NCI-H2171 treated with DMSO at 0.1 percent for 48 hours (cell line): ENCODE measurements at regions not wholly inside any gene's neighbourhood (a gene's known extent, or its start where the extent isn't known, plus 50 kb on each side); places are given as distances from the start of the nearest gene placed in this dataset.

Experiments used
- DNase-seq: peaks from one replicate; lab custom pipeline; 2025; lab: John Stamatoyannopoulos, UW

- no peak for DNase-seq
These were observed 728.6 kb upstream of the ADGRL2 start for GRCh38 chr1:81071969-81072753.

DNA sequence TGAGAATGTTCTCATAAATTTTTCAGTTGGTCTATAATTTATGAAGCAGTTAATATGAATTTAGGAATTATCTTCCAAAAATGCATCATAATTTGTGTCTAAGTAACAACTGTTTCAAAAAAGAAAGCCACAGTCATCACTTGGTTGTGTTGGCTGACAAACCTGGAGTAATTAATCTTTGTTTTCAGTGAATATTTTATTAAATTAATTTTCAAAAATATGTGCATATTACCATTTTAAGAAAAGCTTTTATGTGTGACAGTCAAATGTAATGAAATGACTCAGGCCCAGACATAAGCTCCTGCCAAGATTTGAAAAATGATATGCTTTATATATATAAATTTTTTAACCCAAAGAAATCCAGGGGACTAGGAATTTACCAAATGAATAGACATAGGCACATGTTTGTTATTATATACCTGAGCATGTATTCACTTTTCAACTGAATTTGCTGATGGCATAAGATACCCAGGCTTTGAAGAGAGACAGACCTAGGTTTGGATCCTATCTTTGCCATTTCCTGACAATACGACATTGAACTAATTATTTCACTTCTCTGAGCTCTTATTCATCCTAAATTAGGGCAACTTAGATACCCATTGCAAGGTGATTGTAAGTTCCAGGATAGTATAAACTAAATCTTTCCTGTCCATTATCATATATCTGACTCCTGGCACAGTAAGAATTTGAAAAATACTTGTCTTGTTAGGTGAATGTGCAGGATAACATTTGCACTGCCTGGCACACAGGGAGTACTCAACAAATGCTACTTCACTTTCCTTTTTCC lies 729.5 kb upstream of the ADGRL2 start:
- DNase-seq: no peak

DNA sequence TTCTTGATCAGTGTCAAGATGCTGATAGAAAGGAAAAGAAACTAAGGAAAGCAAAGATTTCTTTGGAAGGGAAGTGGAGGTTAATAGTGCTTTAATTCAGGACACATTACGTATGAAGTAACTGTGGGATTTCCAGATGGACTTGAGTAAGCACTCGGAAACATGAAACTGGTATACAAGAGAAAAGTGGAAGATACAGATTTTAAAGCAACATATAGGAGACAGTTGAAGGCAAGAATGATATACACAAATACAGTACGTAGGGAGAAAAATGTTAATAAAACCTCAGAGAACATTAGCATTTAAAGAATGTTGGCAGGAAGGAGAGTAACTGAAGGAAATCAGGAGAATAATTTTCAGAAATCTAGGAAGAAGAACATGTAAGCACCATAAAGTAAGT lies 730.9 kb upstream of the ADGRL2 start:
- no peak for DNase-seq

DNA sequence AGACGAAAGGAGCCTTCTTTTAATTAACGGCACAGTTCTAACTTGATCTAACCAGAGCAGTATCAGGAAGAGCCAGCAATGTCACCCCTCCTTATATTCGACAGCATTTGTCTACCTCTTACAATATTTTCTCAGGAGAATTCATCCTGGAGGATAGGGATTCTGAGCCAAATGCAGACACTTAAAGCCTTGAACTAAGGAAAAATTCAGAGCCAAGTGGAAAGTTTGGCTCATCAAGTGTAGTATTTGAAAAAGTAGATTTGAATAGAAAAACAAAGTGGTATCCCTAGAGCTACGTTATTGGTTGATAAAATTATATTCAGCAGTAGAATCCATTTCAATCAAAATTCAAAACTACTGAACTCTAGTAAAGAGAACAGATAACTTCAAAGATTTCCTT lies 732.0 kb upstream of the ADGRL2 start:
- DNase-seq: no peak

DNA sequence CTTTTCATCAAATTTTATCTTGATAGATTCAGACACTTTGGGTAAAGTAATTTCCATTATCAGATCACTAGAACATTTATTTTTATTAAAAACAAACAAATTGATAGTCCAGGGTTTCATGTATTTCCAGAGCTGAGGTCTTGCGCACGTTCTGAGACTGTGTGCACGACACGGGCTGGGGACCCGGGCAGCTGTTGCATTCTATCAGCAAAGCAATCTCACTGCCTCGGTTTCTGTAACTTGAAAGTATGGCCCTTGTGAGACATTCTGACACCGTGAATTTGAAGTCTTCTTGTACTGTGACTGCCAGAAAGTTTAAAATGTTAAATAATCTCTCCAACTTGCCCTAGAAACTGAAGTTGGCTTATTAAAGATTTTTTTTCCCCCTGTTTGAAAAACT lies 746.9 kb upstream of the ADGRL2 start:
- DNase-seq: no peak

GRCh38 chr1:81052162-81052561 lies 748.6 kb upstream of the ADGRL2 start:
- DNase-seq: no peak

GRCh38 chr1:81050390-81050789 lies 750.3 kb upstream of the ADGRL2 start:
- no peak for DNase-seq

- no peak for DNase-seq
These were observed 756.0 kb upstream of the ADGRL2 start for GRCh38 chr1:81044708-81045107.

- DNase-seq: no peak
These were observed 758.5 kb upstream of the ADGRL2 start for GRCh38 chr1:81042225-81042624.

DNA sequence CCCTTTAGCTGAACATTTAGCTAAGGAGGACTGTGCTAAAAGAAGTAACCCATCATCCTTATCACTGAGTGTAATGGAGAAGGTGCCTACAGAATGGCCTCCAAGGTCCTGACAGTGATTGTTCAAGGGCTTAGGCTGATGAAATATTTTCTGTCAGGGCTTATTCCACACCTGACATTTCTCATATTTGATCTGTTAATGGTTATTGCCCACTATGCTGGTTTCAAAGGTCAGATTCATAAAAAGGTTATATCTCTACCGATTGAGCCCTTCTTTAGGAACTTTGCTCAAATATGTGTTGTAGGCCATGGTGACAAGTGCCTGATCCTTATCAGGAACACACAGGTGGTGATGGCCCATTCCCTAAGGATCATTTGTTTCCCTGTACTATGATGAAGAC lies 766.4 kb upstream of the ADGRL2 start:
- DNase-seq: no peak

GRCh38 chr1:81032973-81033425 lies 767.7 kb upstream of the ADGRL2 start:
- no peak for DNase-seq

- DNase-seq: no peak
These were observed 768.4 kb upstream of the ADGRL2 start for GRCh38 chr1:81032374-81032773.

DNA sequence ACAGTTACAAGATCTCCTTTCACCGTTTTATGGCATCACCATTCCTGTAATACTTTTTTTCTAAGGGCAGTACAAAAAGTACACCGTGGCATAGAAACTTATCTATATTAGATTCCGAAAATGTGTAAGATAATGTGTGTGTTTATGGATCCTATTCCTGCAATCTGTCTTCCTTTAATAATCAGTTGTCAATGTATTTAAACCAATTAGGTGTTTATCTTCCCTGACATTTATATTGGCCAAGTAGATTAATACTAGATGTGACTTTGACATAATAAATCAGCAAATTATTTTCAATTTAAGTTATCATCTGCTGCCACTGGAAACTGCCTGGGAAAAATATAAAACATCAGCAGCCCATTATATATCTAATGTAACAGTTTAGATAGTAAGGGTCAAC lies 770.3 kb upstream of the ADGRL2 start:
- DNase-seq: no peak

- DNase-seq: no peak
These were observed 771.5 kb upstream of the ADGRL2 start for GRCh38 chr1:81029266-81029665.

DNA sequence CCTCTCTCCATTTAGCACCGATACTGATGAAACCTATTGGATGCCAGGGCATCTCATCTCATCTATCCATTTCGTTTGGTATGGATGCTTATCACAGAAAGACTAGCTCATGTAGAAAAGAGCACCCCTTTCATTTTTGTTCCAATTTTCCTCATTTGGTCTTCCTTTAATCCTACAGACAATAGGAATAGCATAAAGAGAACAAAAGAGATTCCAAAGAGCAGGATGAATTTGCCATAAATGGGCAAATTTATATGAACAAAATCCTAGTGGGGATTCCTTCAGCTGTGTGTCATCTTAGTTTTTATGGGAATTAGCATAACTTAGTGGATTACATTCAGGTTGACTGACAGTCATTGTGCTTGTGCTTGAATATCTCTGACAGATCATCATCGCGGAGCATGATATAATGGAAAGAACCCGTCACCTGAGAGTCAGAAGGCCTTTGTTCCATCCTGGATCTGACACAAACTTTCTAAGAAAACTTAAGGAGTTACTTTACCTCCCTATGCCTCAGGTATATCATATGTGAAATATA lies 777.5 kb upstream of the ADGRL2 start:
- DNase-seq: no peak

- DNase-seq: no peak
These were observed 779.6 kb upstream of the ADGRL2 start for GRCh38 chr1:81021134-81021533.

DNA sequence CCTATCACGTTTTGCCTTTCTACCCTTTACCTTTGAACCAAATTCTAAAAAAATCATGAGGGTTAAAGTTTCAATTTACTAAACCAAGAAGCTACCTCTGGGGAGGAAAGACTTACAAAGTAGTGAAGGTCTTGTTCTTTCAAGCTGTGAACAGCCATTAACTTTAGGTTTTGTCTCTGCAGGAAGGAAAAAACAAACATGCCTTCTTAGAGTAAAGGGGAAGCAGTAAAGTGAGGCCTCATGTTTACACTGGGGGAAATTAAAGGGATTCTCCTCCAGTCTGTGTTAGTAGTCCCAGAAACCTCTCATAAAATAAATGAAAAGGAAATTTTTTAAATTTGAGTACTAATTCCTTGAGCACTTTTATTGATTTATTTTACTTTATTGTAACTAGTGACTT lies 780.2 kb upstream of the ADGRL2 start:
- no peak for DNase-seq

- no peak for DNase-seq
These were observed 790.6 kb upstream of the ADGRL2 start for GRCh38 chr1:81010126-81010525.

- no peak for DNase-seq
These were observed 792.4 kb upstream of the ADGRL2 start for GRCh38 chr1:81008293-81008692.

- no peak for DNase-seq
These were observed 793.7 kb upstream of the ADGRL2 start for GRCh38 chr1:81007024-81007423.

GRCh38 chr1:81006502-81006901 lies 794.2 kb upstream of the ADGRL2 start:
- DNase-seq: no peak

- DNase-seq: no peak
These were observed 796.7 kb upstream of the ADGRL2 start for GRCh38 chr1:81004011-81004410.

GRCh38 chr1:80994934-80995333 lies 805.8 kb upstream of the ADGRL2 start:
- DNase-seq: no peak
